ENCODE measurements at regions not wholly inside any gene's neighbourhood (a gene's known extent, or its start where the extent isn't known, plus 50 kb on each side); places are given as distances from the start of the nearest gene placed in this dataset.
"Not testable (repeated sequence)": the region's sequence is repeated elsewhere in the genome, so short reads cannot be mapped to it uniquely, and the experiment has no call there.

GRCh38 chr14:105699706-105700105, 173.3 kb downstream of the TMEM121 start:
- not testable (repeated sequence) for DNase-seq

GRCh38 chr14:105700146-105700545, 173.8 kb downstream of the TMEM121 start:
- DNase-seq: not testable (repeated sequence)

- no peak for DNase-seq
Measured at GRCh38 chr14:105700622-105701288, 174.4 kb downstream of the TMEM121 start.

GRCh38 chr14:105701456-105702274, 175.3 kb downstream of the TMEM121 start:
- no peak for DNase-seq

GRCh38 chr14:105702275-105702817, 176.0 kb downstream of the TMEM121 start:
- no peak for DNase-seq

GRCh38 chr14:105703044-105703665, 176.8 kb downstream of the TMEM121 start:
- DNase-seq: not testable (repeated sequence)

- DNase-seq: not testable (repeated sequence)
Measured at GRCh38 chr14:105704091-105704490, 177.7 kb downstream of the TMEM121 start.

GRCh38 chr14:105704492-105704891, 178.1 kb downstream of the TMEM121 start:
- not testable (repeated sequence) for DNase-seq

GRCh38 chr14:105705512-105705861, 179.1 kb downstream of the TMEM121 start:
- DNase-seq: not testable (repeated sequence)

- not testable (repeated sequence) for DNase-seq
Measured at GRCh38 chr14:105705862-105706700, 179.7 kb downstream of the TMEM121 start.

- not testable (repeated sequence) for DNase-seq
Measured at GRCh38 chr14:105706701-105707019, 180.3 kb downstream of the TMEM121 start.

- DNase-seq: not testable (repeated sequence)
Measured at GRCh38 chr14:105707099-105707498, 180.7 kb downstream of the TMEM121 start.

- not testable (repeated sequence) for DNase-seq
Measured at GRCh38 chr14:105707723-105708151, 181.4 kb downstream of the TMEM121 start.

GRCh38 chr14:105708251-105709134, 182.1 kb downstream of the TMEM121 start:
- DNase-seq: not testable (repeated sequence)

GRCh38 chr14:105709281-105710118, 183.1 kb downstream of the TMEM121 start:
- no peak for DNase-seq

- no peak for DNase-seq
Measured at GRCh38 chr14:105710119-105711043, 184.0 kb downstream of the TMEM121 start.

GRCh38 chr14:105711044-105711620, 184.7 kb downstream of the TMEM121 start:
- no peak for DNase-seq

GRCh38 chr14:105711841-105712460, 185.6 kb downstream of the TMEM121 start:
- no peak for DNase-seq

Measured in NCI-H2171 (cell line).